ENCODE measurements at regions not wholly inside any gene's neighbourhood (a gene's known extent, or its start where the extent isn't known, plus 50 kb on each side); places are given as distances from the start of the nearest gene placed in this dataset.

DNA sequence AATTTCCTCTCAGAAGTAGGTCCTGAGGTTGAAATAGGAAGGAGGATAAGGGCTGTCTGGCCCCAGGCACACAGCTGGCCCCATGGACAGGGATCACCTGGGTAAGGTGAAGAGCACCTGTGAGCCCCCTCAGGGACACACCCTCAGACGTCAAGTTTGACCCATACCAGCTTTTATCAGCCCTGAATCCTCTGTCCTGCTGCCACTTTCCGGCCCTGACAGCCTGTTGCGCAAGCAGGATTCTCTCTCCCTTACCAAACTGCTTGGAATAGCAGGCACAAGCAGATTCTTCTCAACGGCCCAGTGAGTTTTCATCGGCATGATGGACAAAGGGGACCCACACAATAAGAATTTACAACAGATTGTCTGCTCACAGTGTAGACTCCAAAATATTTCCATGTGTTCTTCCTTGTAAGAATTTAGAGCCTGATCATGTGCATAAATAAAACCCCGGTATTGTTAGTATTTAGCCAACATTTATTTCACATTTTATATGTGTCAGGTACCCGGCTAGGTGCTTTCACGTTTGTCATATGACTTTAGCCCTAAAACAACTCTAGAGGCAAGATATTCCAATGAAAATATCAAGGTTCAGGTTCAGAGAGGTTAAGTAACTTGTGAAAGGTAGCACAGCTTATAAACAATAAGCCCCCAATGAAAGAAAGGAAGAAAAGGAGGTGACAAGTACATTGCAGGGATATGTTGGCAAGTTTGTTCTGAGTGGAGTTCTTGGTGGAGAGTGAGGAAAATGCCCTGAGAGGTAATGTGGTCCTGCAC lies 107.2 kb upstream of the KIT start:
- no peak for TF ChIP-seq CTCF (IDR thresholded peaks at IDR 0.05)
- no peak for TF ChIP-seq CHD4 (IDR thresholded peaks at IDR 0.05; ENCODE audit: borderline replicate concordance)
- TF ChIP-seq RAD21 (conservative IDR thresholded peaks at IDR 0.05 in 1 of 2, IDR thresholded peaks at IDR 0.05 in 1 of 2) = no peak
- TF ChIP-seq, protein P1, sequence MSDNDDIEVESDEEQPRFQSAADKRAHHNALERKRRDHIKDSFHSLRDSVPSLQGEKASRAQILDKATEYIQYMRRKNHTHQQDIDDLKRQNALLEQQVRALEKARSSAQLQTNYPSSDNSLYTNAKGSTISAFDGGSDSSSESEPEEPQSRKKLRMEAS (IDR thresholded peaks at IDR 0.05) = no peak
- no peak for TF ChIP-seq MAZ (IDR thresholded peaks at IDR 0.05; ENCODE audit: borderline replicate concordance, low read depth, low read length)
- no peak for TF ChIP-seq TP53 (CRISPR knock-in tag; IDR thresholded peaks at IDR 0.05)
- TF ChIP-seq HMGXB4 (CRISPR knock-in tag; IDR thresholded peaks at IDR 0.05; ENCODE audit: borderline replicate concordance) = no peak
- TF ChIP-seq PBX3 (IDR thresholded peaks at IDR 0.05) = no peak
- TF ChIP-seq, protein P2, sequence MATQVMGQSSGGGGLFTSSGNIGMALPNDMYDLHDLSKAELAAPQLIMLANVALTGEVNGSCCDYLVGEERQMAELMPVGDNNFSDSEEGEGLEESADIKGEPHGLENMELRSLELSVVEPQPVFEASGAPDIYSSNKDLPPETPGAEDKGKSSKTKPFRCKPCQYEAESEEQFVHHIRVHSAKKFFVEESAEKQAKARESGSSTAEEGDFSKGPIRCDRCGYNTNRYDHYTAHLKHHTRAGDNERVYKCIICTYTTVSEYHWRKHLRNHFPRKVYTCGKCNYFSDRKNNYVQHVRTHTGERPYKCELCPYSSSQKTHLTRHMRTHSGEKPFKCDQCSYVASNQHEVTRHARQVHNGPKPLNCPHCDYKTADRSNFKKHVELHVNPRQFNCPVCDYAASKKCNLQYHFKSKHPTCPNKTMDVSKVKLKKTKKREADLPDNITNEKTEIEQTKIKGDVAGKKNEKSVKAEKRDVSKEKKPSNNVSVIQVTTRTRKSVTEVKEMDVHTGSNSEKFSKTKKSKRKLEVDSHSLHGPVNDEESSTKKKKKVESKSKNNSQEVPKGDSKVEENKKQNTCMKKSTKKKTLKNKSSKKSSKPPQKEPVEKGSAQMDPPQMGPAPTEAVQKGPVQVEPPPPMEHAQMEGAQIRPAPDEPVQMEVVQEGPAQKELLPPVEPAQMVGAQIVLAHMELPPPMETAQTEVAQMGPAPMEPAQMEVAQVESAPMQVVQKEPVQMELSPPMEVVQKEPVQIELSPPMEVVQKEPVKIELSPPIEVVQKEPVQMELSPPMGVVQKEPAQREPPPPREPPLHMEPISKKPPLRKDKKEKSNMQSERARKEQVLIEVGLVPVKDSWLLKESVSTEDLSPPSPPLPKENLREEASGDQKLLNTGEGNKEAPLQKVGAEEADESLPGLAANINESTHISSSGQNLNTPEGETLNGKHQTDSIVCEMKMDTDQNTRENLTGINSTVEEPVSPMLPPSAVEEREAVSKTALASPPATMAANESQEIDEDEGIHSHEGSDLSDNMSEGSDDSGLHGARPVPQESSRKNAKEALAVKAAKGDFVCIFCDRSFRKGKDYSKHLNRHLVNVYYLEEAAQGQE (IDR thresholded peaks at IDR 0.05) = no peak
- TF ChIP-seq POLR2A (IDR thresholded peaks at IDR 0.05; ENCODE audit: low read length) = no peak
- no peak for TF ChIP-seq SMC3 (IDR thresholded peaks at IDR 0.05)
- no peak for TF ChIP-seq BHLHE40 (IDR thresholded peaks at IDR 0.05; ENCODE audit: low read depth, low read length)
- no peak for TF ChIP-seq JUN (IDR thresholded peaks at IDR 0.05)

All from A549 (cell line).